Keratinocyte (primary cell): ENCODE measurements at regions not wholly inside any gene's neighbourhood (a gene's known extent, or its start where the extent isn't known, plus 50 kb on each side); places are given as distances from the start of the nearest gene placed in this dataset.

ENCODE experiments used
- DNase-seq: peaks from one replicate; pipeline ENCODE4 v3.0.0-alpha.2; 2011; ENCODE audit warnings: low read depth, missing footprints, low spot score
- FAIRE-seq: peaks from 2 replicates; lab custom pipeline; 2011; peaks lifted over from hg19 to GRCh38; lab: Jason Lieb, UNC
- H2AFZ ChIP-seq: 2 replicates; pipeline ENCODE4 v1.6.0; 2012; ENCODE audit warnings: low read length, control low read depth, inconsistent platforms; ENCODE audit not compliant: control insufficient read depth
- H3K27ac ChIP-seq: 2 replicates; pipeline ENCODE4 v1.5.1; 2011; ENCODE audit warnings: low read length; ENCODE audit not compliant: control insufficient read depth, insufficient read depth
- H3K27me3 ChIP-seq: 3 replicates; pipeline ENCODE4 v1.6.0; 2011; ENCODE audit warnings: low read length; ENCODE audit not compliant: control insufficient read depth, insufficient read depth; ENCODE audit errors: extremely low read depth
- H3K36me3 ChIP-seq, 2 experiments: 2 replicates in 1 of 2; 3 replicates in 1 of 2; pipeline ENCODE4 v1.5.1; 2011; ENCODE audit warnings: low read length in 2 of 2, mild to moderate bottlenecking in 1 of 2; ENCODE audit not compliant: control insufficient read depth in 2 of 2, insufficient read depth in 2 of 2; ENCODE audit errors: extremely low read depth in 1 of 2
- H3K4me1 ChIP-seq: 3 replicates; pipeline ENCODE4 v1.5.1; 2011; ENCODE audit warnings: low read length; ENCODE audit not compliant: control insufficient read depth, insufficient read depth; ENCODE audit errors: extremely low read depth
- H3K4me2 ChIP-seq: 3 replicates; pipeline ENCODE4 v1.6.0; 2011; ENCODE audit warnings: low read depth, low read length; ENCODE audit not compliant: control insufficient read depth, insufficient read depth; ENCODE audit errors: extremely low read depth
- H3K4me3 ChIP-seq, 3 experiments: fragments of 200-600 bp in 1 of 3; sonication (generic) in 1 of 3; 2 replicates in 2 of 3; 3 replicates in 1 of 3; pipeline ENCODE4 v1.5.1; 2011 to 2016; ENCODE audit warnings: low read length in 3 of 3, mild to moderate bottlenecking in 3 of 3, control low read depth in 2 of 3, inconsistent platforms in 1 of 3, low read depth in 1 of 3, mixed read lengths in 1 of 3, mixed run types in 1 of 3, moderate library complexity in 1 of 3; ENCODE audit not compliant: control insufficient read depth in 2 of 3, insufficient read depth in 2 of 3; ENCODE audit errors: extremely low read depth in 1 of 3
- H3K79me2 ChIP-seq: 2 replicates; pipeline ENCODE4 v1.6.0; 2012; ENCODE audit warnings: low read length; ENCODE audit not compliant: control insufficient read depth, insufficient read depth
- H3K9ac ChIP-seq: 3 replicates; pipeline ENCODE4 v1.6.0; 2011; ENCODE audit warnings: low read length; ENCODE audit not compliant: control insufficient read depth, insufficient read depth; ENCODE audit errors: extremely low read depth
- H3K9me1 ChIP-seq: 3 replicates; pipeline ENCODE4 v1.6.0; 2011; ENCODE audit warnings: low read length; ENCODE audit not compliant: control insufficient read depth, insufficient read depth; ENCODE audit errors: extremely low read depth
- H3K9me3 ChIP-seq: 2 replicates; pipeline ENCODE4 v1.5.1; 2012; ENCODE audit warnings: low read depth, low read length; ENCODE audit not compliant: control insufficient read depth
- H4K20me1 ChIP-seq: 3 replicates; pipeline ENCODE4 v1.6.0; 2011; ENCODE audit warnings: low read length; ENCODE audit not compliant: control insufficient read depth, insufficient read depth; ENCODE audit errors: extremely low read depth
- EZH2 ChIP-seq: IDR thresholded peaks from one replicate; pipeline ENCODE4 v1.6.1; 2012; ENCODE audit warnings: inconsistent platforms, mild to moderate bottlenecking, low read length, moderate library complexity
- dilution Hi-C: fragments of 300-500 bp; cut with MboI; formaldehyde crosslinking; loops from one replicate; pipeline ENCODE4 v1.7.0; 2020; ENCODE audit warnings: low sequenced_read_pairs; ENCODE audit not compliant: extremely low pct_ligation_motif_present
- TF ChIP-seq, protein P1 (sequence below), 3 experiments: IDR thresholded peaks in 1 of 3; conservative IDR thresholded peaks in 1 of 3; optimal IDR thresholded peaks in 1 of 3; 2 replicates in 2 of 3; 3 replicates in 1 of 3; pipeline versions ENCODE3 to v1.5.1; 2011; ENCODE audit warnings: low read length in 3 of 3, mild to moderate bottlenecking in 3 of 3, moderate library complexity in 2 of 3, control low read depth in 1 of 3, inconsistent platforms in 1 of 3; ENCODE audit not compliant: insufficient read depth in 2 of 3; ENCODE audit errors: extremely low read depth in 1 of 3

DNA sequence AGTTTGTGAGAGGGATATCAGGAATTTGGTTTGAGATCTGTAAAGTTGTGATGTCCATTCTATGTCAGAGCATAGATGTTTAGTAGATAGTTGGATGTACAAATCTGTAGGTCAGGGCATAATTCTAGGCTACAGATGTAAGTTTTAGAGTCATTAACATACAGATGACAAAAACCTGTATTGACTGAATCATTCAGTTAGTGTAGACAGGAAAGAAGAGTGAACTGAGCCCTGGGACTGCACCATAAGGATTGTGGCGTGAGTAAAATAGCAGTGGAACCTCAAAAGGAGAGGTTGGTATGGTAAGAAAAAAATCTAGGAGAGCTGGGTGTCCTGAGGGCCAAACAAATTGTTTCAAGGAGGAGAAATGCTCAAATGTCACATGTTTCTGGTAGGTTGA is 73.1 kb upstream of the RPRM start:
- Histone ChIP-seq H2AFZ (no peak overlapping the region), H4K20me1 (no peaks in the 10 kb centered on the region), H3K27ac (no peak overlapping the region), H3K79me2 (no peaks in the 10 kb centered on the region), H3K9ac (no peak overlapping the region), H3K4me2 (no peak overlapping the region), H3K9me3 (no peaks in the 10 kb centered on the region), H3K36me3 (no peaks in the 10 kb centered on the region), H3K4me1 (no peaks in the 10 kb centered on the region), H3K4me3 (no peak overlapping the region), H3K27me3 (no peaks in the 10 kb centered on the region), H3K9me1 (no peaks in the 10 kb centered on the region)
- FAIRE-seq (no peak), DNase-seq (no peak)
- dilution Hi-C loops = no loop called here
- TF ChIP-seq, protein P1, sequence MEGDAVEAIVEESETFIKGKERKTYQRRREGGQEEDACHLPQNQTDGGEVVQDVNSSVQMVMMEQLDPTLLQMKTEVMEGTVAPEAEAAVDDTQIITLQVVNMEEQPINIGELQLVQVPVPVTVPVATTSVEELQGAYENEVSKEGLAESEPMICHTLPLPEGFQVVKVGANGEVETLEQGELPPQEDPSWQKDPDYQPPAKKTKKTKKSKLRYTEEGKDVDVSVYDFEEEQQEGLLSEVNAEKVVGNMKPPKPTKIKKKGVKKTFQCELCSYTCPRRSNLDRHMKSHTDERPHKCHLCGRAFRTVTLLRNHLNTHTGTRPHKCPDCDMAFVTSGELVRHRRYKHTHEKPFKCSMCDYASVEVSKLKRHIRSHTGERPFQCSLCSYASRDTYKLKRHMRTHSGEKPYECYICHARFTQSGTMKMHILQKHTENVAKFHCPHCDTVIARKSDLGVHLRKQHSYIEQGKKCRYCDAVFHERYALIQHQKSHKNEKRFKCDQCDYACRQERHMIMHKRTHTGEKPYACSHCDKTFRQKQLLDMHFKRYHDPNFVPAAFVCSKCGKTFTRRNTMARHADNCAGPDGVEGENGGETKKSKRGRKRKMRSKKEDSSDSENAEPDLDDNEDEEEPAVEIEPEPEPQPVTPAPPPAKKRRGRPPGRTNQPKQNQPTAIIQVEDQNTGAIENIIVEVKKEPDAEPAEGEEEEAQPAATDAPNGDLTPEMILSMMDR (optimal IDR thresholded peaks at IDR 0.05 in 1 of 3, IDR thresholded peaks at IDR 0.05 in 1 of 3, conservative IDR thresholded peaks at IDR 0.05 in 1 of 3; ENCODE audit: extremely low read depth in 1 of 3, insufficient read depth in 2 of 3, low read length in 3 of 3) = no peak
- TF ChIP-seq EZH2 = no peak

DNA sequence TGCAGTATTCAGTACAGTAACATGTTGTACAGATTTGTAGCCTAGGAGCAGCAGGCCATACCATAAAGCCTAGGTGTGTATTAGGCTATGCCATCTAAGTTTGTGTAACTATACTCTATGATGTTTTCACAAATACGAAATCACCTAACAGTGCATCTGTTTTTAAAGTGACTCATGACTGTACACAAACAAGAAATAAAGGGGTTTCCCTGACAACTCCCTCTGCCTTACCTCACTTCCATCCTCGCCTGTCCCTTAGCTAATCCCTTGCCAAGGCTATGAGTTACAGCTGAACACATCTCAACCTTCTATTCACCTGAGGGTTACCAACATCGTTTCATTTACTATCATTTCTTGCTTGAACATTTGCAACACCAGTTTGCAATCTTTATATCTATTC is 78.6 kb upstream of the RPRM start:
- TF ChIP-seq, protein P1 (optimal IDR thresholded peaks at IDR 0.05 in 1 of 3, IDR thresholded peaks at IDR 0.05 in 1 of 3, conservative IDR thresholded peaks at IDR 0.05 in 1 of 3; ENCODE audit: extremely low read depth in 1 of 3, insufficient read depth in 2 of 3, low read length in 3 of 3) = no peak
- no peak for TF ChIP-seq EZH2
- dilution Hi-C loops = no loop called here
- no peak overlapping the region for H3K27ac ChIP-seq
- H3K4me3 ChIP-seq = no peak overlapping the region
- H3K9me3 ChIP-seq = no peaks in the 10 kb centered on the region
- no peaks in the 10 kb centered on the region for H4K20me1 ChIP-seq
- H3K27me3 ChIP-seq = no peaks in the 10 kb centered on the region
- no peaks in the 10 kb centered on the region for H3K9me1 ChIP-seq
- H3K36me3 ChIP-seq = no peaks in the 10 kb centered on the region
- H3K79me2 ChIP-seq = no peaks in the 10 kb centered on the region
- H2AFZ ChIP-seq = no peak overlapping the region
- H3K4me2 ChIP-seq = no peak overlapping the region
- no peak overlapping the region for H3K9ac ChIP-seq
- FAIRE-seq (no peak), DNase-seq (no peak)
- H3K4me1 ChIP-seq = no peaks in the 10 kb centered on the region
